ENCODE measurements at regions not wholly inside any gene's neighbourhood (a gene's known extent, or its start where the extent isn't known, plus 50 kb on each side); places are given as distances from the start of the nearest gene placed in this dataset.

- TF ChIP-seq POLR2A (IDR thresholded peaks at IDR 0.05; ENCODE audit: low read length) (no peak), GATA1 (IDR thresholded peaks at IDR 0.05; ENCODE audit: low read depth, low read length) (no peak)
Observed at GRCh38 chr6:97460394-97461080, 177.5 kb upstream of the MMS22L start.
